Endothelial cell of umbilical vein (primary cell): ENCODE measurements at regions not wholly inside any gene's neighbourhood (a gene's known extent, or its start where the extent isn't known, plus 50 kb on each side); places are given as distances from the start of the nearest gene placed in this dataset.

ENCODE experiments used
- BruUV-seq: library from RNA; stranded (reverse); fragments of 400-500 nt; replicated peaks from 2 replicates; lab custom pipeline; 2021; lab: Mats Ljungman, UMichigan
- CTCF ChIA-PET: fragments of 300-600, 350-600 bp; sonication (Branson Sonifier 250); formaldehyde crosslinking; loops from one replicate; lab custom pipeline; 2021; ENCODE audit warnings: antibody characterized with exemption, inconsistent platforms; lab: Charles Lee
- POLR2A ChIA-PET: fragments of 300-600, 350-600 bp; sonication (Branson Sonifier 250); formaldehyde crosslinking; loops from one replicate; lab custom pipeline; 2021; ENCODE audit warnings: antibody characterized with exemption, inconsistent platforms; lab: Charles Lee
- DNase-seq: peaks from one replicate; pipeline ENCODE4 v3.0.0-alpha.2; 2011; ENCODE audit warnings: low read depth, low spot score
- FAIRE-seq: peaks from 2 replicates; lab custom pipeline; 2011; peaks lifted over from hg19 to GRCh38; lab: Jason Lieb, UNC
- H2AFZ ChIP-seq: 2 replicates; pipeline ENCODE4 v1.6.0; 2012; ENCODE audit warnings: low read depth, low read length, control low read depth, inconsistent platforms
- H3K27ac ChIP-seq: 2 replicates; pipeline ENCODE4 v1.5.1; 2011; ENCODE audit warnings: low read depth, mild to moderate bottlenecking, control low read depth, low read length, moderate library complexity; ENCODE audit not compliant: insufficient read depth
- H3K27me3 ChIP-seq, 2 experiments: 2 replicates each; pipeline versions ENCODE4 v1.6.0 to v1.6.1; 2011; ENCODE audit warnings: low read length in 2 of 2, mixed read lengths in 1 of 2; ENCODE audit not compliant: control insufficient read depth in 2 of 2, insufficient read depth in 2 of 2
- H3K36me3 ChIP-seq, 2 experiments: 2 replicates in 1 of 2; 3 replicates in 1 of 2; pipeline ENCODE4 v1.5.1; 2011; ENCODE audit warnings: low read length in 2 of 2, mild to moderate bottlenecking in 1 of 2, moderate library complexity in 1 of 2; ENCODE audit not compliant: control insufficient read depth in 2 of 2, insufficient read depth in 2 of 2; ENCODE audit errors: extremely low read depth in 1 of 2
- H3K4me1 ChIP-seq: 3 replicates; pipeline ENCODE4 v1.5.1; 2011; ENCODE audit warnings: mild to moderate bottlenecking, low read length; ENCODE audit not compliant: control insufficient read depth, insufficient read depth; ENCODE audit errors: extremely low read depth
- H3K4me2 ChIP-seq: 2 replicates; pipeline ENCODE4 v1.6.1; 2011; ENCODE audit warnings: low read length, control low read depth, mixed read lengths; ENCODE audit not compliant: insufficient read depth
- H3K4me3 ChIP-seq, 3 experiments: fragments of 200-600 bp in 1 of 3; sonication (generic), shearing (Covaris generic) in 1 of 3; replicated peaks in 1 of 3; 2 replicates each; pipeline ENCODE4 v1.5.1; 2011 to 2016; ENCODE audit warnings: control low read depth in 3 of 3, low read length in 3 of 3, mild to moderate bottlenecking in 2 of 3, inconsistent platforms in 1 of 3, low read depth in 1 of 3, moderate library complexity in 1 of 3; ENCODE audit not compliant: insufficient read depth in 1 of 3
- H3K79me2 ChIP-seq: 2 replicates; pipeline ENCODE4 v1.6.0; 2012; ENCODE audit warnings: low read length, inconsistent platforms; ENCODE audit not compliant: control insufficient read depth, insufficient read depth
- H3K9ac ChIP-seq: replicated peaks from 2 replicates; pipeline ENCODE3; 2011; ENCODE audit warnings: low read length, control low read depth; ENCODE audit not compliant: insufficient read depth; ENCODE audit errors: extremely low read depth
- H3K9me1 ChIP-seq: replicated peaks from 3 replicates; pipeline ENCODE4 v1.6.0; 2011; ENCODE audit warnings: mild to moderate bottlenecking, low read length; ENCODE audit not compliant: control insufficient read depth, insufficient read depth; ENCODE audit errors: extremely low read depth
- H3K9me3 ChIP-seq: replicated peaks from 2 replicates; pipeline ENCODE4 v1.5.1; 2012; ENCODE audit warnings: low read length, inconsistent platforms; ENCODE audit not compliant: control insufficient read depth, insufficient read depth
- H4K20me1 ChIP-seq: replicated peaks from 2 replicates; pipeline ENCODE3; 2011; ENCODE audit warnings: mild to moderate bottlenecking, low read length; ENCODE audit not compliant: control insufficient read depth, insufficient read depth; ENCODE audit errors: extremely low read depth
- EZH2 ChIP-seq: IDR thresholded peaks from 2 replicates; pipeline ENCODE4 v1.6.1; 2012; ENCODE audit warnings: borderline replicate concordance, low read depth, mild to moderate bottlenecking, moderate library complexity, low read length, inconsistent platforms; ENCODE audit not compliant: severe bottlenecking
- FOS ChIP-seq: IDR thresholded peaks from 2 replicates; pipeline ENCODE4 v1.6.1; 2011; ENCODE audit warnings: mild to moderate bottlenecking, low read length, moderate library complexity, borderline replicate concordance; ENCODE audit not compliant: insufficient read depth
- GATA2 ChIP-seq: IDR thresholded peaks from 2 replicates; pipeline ENCODE4 v1.7.0; 2011; ENCODE audit warnings: low read depth, mild to moderate bottlenecking, moderate library complexity, mixed read lengths, low read length; ENCODE audit not compliant: insufficient read length, insufficient read depth
- JUN ChIP-seq: IDR thresholded peaks from 2 replicates; pipeline ENCODE4 v1.6.1; 2011; ENCODE audit warnings: borderline replicate concordance, low read depth; ENCODE audit not compliant: insufficient read length, insufficient read depth
- MAX ChIP-seq: IDR thresholded peaks from 2 replicates; pipeline ENCODE4 v1.6.1; 2011; ENCODE audit not compliant: insufficient read depth, insufficient read length
- MYC ChIP-seq: IDR thresholded peaks from one replicate; pipeline ENCODE4 v1.6.1; 2011; ENCODE audit warnings: mild to moderate bottlenecking, low read depth, low read length
- POLR2A ChIP-seq: IDR thresholded peaks from 2 replicates; pipeline ENCODE4 v1.6.1; 2012; ENCODE audit warnings: low read depth, mild to moderate bottlenecking, control low read depth, low read length
- POLR2AphosphoS5 ChIP-seq: IDR thresholded peaks from 2 replicates; pipeline ENCODE4 v1.6.1; 2012; ENCODE audit warnings: low read depth, mild to moderate bottlenecking, control low read depth, low read length, moderate library complexity; ENCODE audit not compliant: insufficient read depth
- dilution Hi-C: fragments of 300-500 bp; cut with MboI; formaldehyde crosslinking; loops from one replicate; pipeline ENCODE4 v1.15.0; 2019; ENCODE audit warnings: low sequenced_read_pairs; ENCODE audit not compliant: extremely low pct_ligation_motif_present
- intact Hi-C: fragments of 100-400 bp; cut with micrococcal nuclease; formaldehyde crosslinking; loops from one replicate; pipeline ENCODE4 v1.10.0; 2022
- TF ChIP-seq, protein P1 (sequence below), 2 donors: IDR thresholded peaks; 1 replicate in 1 of 2; 2 replicates in 1 of 2; pipeline ENCODE4 v1.5.1; 2011; ENCODE audit warnings: low read length in 2 of 2, mild to moderate bottlenecking in 2 of 2, moderate library complexity in 2 of 2, control low read depth in 1 of 2, inconsistent platforms in 1 of 2, low read depth in 1 of 2; ENCODE audit not compliant: insufficient read depth in 1 of 2; ENCODE audit errors: extremely low read depth in 1 of 2

DNA sequence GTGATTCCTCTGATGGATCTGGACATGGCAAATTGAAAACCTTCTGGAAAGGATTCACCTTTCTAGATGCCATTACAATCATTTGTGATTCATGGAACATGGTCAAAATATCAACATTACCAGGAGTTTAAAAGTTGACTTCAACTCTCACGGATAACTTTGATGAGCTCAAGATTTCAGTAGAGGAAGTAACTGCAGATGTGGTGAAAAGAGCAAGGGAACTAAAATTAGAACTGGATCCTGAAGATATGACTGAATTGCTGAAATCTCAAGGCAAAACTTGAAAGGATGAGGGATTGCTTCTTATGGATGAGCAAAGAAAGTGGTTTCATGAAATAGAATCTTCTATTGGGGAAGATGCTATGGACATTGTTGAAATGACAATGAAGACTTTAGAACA, 293.6 kb downstream of the ARHGAP12 start:
- Histone ChIP-seq H4K20me1 (no peaks in the 10 kb centered on the region), H3K4me1 (no peaks in the 10 kb centered on the region), H2AFZ (no peak overlapping the region), H3K27ac (no peak overlapping the region), H3K27me3 (peaks cover 0 to 7% of the 10 kb centered on the region in 2 experiments), H3K4me3 (no peak overlapping the region), H3K9ac (no peak overlapping the region), H3K9me3 (no peaks in the 10 kb centered on the region), H3K36me3 (no peaks in the 10 kb centered on the region), H3K79me2 (no peaks in the 10 kb centered on the region), H3K4me2 (no peak overlapping the region), H3K9me1 (no peaks in the 10 kb centered on the region)
- no TSS peak for BruUV-seq
- intact Hi-C loops = no loop called here
- DNase-seq (no peak), FAIRE-seq (no peak)
- ChIA-PET CTCF (no interaction called here), POLR2A (no interaction called here)
- TF ChIP-seq MAX (no peak), POLR2A (no peak), FOS (no peak), GATA2 (no peak), POLR2AphosphoS5 (no peak), MYC (no peak), JUN (no peak), EZH2 (no peak)
- TF ChIP-seq, protein P1, sequence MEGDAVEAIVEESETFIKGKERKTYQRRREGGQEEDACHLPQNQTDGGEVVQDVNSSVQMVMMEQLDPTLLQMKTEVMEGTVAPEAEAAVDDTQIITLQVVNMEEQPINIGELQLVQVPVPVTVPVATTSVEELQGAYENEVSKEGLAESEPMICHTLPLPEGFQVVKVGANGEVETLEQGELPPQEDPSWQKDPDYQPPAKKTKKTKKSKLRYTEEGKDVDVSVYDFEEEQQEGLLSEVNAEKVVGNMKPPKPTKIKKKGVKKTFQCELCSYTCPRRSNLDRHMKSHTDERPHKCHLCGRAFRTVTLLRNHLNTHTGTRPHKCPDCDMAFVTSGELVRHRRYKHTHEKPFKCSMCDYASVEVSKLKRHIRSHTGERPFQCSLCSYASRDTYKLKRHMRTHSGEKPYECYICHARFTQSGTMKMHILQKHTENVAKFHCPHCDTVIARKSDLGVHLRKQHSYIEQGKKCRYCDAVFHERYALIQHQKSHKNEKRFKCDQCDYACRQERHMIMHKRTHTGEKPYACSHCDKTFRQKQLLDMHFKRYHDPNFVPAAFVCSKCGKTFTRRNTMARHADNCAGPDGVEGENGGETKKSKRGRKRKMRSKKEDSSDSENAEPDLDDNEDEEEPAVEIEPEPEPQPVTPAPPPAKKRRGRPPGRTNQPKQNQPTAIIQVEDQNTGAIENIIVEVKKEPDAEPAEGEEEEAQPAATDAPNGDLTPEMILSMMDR (IDR thresholded peaks at IDR 0.05; ENCODE audit: extremely low read depth in 1 of 2, insufficient read depth in 1 of 2, low read depth in 1 of 2, low read length in 2 of 2) = no peak
- dilution Hi-C loops = no loop called here
